ENCODE measurements at regions not wholly inside any gene's neighbourhood (a gene's known extent, or its start where the extent isn't known, plus 50 kb on each side); places are given as distances from the start of the nearest gene placed in this dataset.

GRCh38 chr2:235146871-235147565 lies 195.2 kb downstream of the SH3BP4 start:
- TF ChIP-seq, protein P1, sequence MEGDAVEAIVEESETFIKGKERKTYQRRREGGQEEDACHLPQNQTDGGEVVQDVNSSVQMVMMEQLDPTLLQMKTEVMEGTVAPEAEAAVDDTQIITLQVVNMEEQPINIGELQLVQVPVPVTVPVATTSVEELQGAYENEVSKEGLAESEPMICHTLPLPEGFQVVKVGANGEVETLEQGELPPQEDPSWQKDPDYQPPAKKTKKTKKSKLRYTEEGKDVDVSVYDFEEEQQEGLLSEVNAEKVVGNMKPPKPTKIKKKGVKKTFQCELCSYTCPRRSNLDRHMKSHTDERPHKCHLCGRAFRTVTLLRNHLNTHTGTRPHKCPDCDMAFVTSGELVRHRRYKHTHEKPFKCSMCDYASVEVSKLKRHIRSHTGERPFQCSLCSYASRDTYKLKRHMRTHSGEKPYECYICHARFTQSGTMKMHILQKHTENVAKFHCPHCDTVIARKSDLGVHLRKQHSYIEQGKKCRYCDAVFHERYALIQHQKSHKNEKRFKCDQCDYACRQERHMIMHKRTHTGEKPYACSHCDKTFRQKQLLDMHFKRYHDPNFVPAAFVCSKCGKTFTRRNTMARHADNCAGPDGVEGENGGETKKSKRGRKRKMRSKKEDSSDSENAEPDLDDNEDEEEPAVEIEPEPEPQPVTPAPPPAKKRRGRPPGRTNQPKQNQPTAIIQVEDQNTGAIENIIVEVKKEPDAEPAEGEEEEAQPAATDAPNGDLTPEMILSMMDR (IDR thresholded peaks at IDR 0.05; ENCODE audit: insufficient read depth, low read length), result no peak
- TF ChIP-seq POLR2AphosphoS5 (IDR thresholded peaks at IDR 0.05; ENCODE audit: low read depth) (no peak), REST (IDR thresholded peaks at IDR 0.05; ENCODE audit: insufficient replicate concordance, low read depth) (no peak), GABPA (IDR thresholded peaks at IDR 0.05; ENCODE audit: low read depth) (no peak), SPI1 (IDR thresholded peaks at IDR 0.05; ENCODE audit: borderline replicate concordance, low read depth) (no peak)
